ENCODE measurements at regions not wholly inside any gene's neighbourhood (a gene's known extent, or its start where the extent isn't known, plus 50 kb on each side); places are given as distances from the start of the nearest gene placed in this dataset.

GRCh38 chr7:110262251-110262650 lies 828.7 kb upstream of the LRRN3 start:
- no peaks in the 10 kb centered on the region for H3K9me3 ChIP-seq
- 81% methylated on average over 2 of the region's 2 CpGs for WGBS (ENCODE audit: insufficient coverage, low coverage, low lambda C conversion rate, missing lambda C conversion rate)
- intact Hi-C loops (cut with DNase I): no loop called here

GRCh38 chr7:110264288-110264687 lies 826.6 kb upstream of the LRRN3 start:
- Histone ChIP-seq H3K27me3 (no peaks in the 10 kb centered on the region), H3K4me1 (no peaks in the 10 kb centered on the region), H3K36me3 (no peaks in the 10 kb centered on the region), H3K27ac (no peak overlapping the region), H3K4me3 (no peak overlapping the region), H3K9me3 (no peaks in the 10 kb centered on the region)
- intact Hi-C loops (cut with DNase I): no loop called here
- 57% methylated on average over 5 of the region's 5 CpGs for WGBS (ENCODE audit: insufficient coverage, low coverage, low lambda C conversion rate, missing lambda C conversion rate)
- DNase-seq: no peak
- ATAC-seq: no peak
- TF ChIP-seq POLR2A (IDR thresholded peaks at IDR 0.05): no peak
- TF ChIP-seq CTCF (IDR thresholded peaks at IDR 0.05): no peak

More at GRCh38 chr7:110262251-110262650, 828.7 kb upstream of the LRRN3 start:
- H3K36me3 ChIP-seq: no peaks in the 10 kb centered on the region
- ATAC-seq: no peak
- no peaks in the 10 kb centered on the region for H3K4me1 ChIP-seq
- DNase-seq: no peak
- no peak overlapping the region for H3K27ac ChIP-seq
- H3K27me3 ChIP-seq: no peaks in the 10 kb centered on the region
- no peak overlapping the region for H3K4me3 ChIP-seq
- no peak for TF ChIP-seq POLR2A (IDR thresholded peaks at IDR 0.05)
- no peak for TF ChIP-seq CTCF (IDR thresholded peaks at IDR 0.05)

- no peak for ATAC-seq
- no peak for TF ChIP-seq CTCF (IDR thresholded peaks at IDR 0.05)
- TF ChIP-seq POLR2A (IDR thresholded peaks at IDR 0.05): no peak
- intact Hi-C loops (cut with DNase I): no loop called here
These were observed 809.6 kb upstream of the LRRN3 start for GRCh38 chr7:110281362-110281761.

GRCh38 chr7:110283056-110283455 lies 807.9 kb upstream of the LRRN3 start:
- DNase-seq (no peak), ATAC-seq (no peak)
- intact Hi-C loops (cut with DNase I): no loop called here
- H3K4me3 ChIP-seq: no peak overlapping the region
- H3K27me3 ChIP-seq: no peaks in the 10 kb centered on the region
- H3K27ac ChIP-seq: no peak overlapping the region
- WGBS (ENCODE audit: insufficient coverage, low coverage, low lambda C conversion rate, missing lambda C conversion rate): 40% methylated on average over 2 of the region's 2 CpGs
- TF ChIP-seq POLR2A (IDR thresholded peaks at IDR 0.05) (no peak), CTCF (IDR thresholded peaks at IDR 0.05) (no peak)
- H3K9me3 ChIP-seq: no peaks in the 10 kb centered on the region
- no peaks in the 10 kb centered on the region for H3K4me1 ChIP-seq
- H3K36me3 ChIP-seq: no peaks in the 10 kb centered on the region

More at GRCh38 chr7:110281362-110281761, 809.6 kb upstream of the LRRN3 start:
- Histone ChIP-seq H3K36me3 (no peaks in the 10 kb centered on the region), H3K27me3 (no peaks in the 10 kb centered on the region), H3K9me3 (no peaks in the 10 kb centered on the region), H3K4me1 (no peaks in the 10 kb centered on the region), H3K27ac (no peak overlapping the region), H3K4me3 (no peak overlapping the region)
- DNase-seq: no peak
- WGBS (ENCODE audit: insufficient coverage, low coverage, low lambda C conversion rate, missing lambda C conversion rate): 42% methylated on average over 3 of the region's 4 CpGs

- DNase-seq (no peak), ATAC-seq (no peak)
- intact Hi-C loops (cut with DNase I): no loop called here
- Histone ChIP-seq H3K27ac (no peak overlapping the region), H3K9me3 (no peaks in the 10 kb centered on the region), H3K4me3 (no peak overlapping the region), H3K27me3 (no peaks in the 10 kb centered on the region), H3K4me1 (no peaks in the 10 kb centered on the region), H3K36me3 (no peaks in the 10 kb centered on the region)
- WGBS (ENCODE audit: insufficient coverage, low coverage, low lambda C conversion rate, missing lambda C conversion rate): 62% methylated on average over 2 of the region's 2 CpGs
- TF ChIP-seq POLR2A (IDR thresholded peaks at IDR 0.05) (no peak), CTCF (IDR thresholded peaks at IDR 0.05) (no peak)
These were observed 799.5 kb upstream of the LRRN3 start for GRCh38 chr7:110291430-110291829.

All from right lobe of liver (tissue), 6 donors.